ENCODE measurements at regions not wholly inside any gene's neighbourhood (a gene's known extent, or its start where the extent isn't known, plus 50 kb on each side); places are given as distances from the start of the nearest gene placed in this dataset.

- Histone ChIP-seq H2AFZ (ENCODE audit: low read length) (no peak overlapping the region), H3K4me2 (ENCODE audit: low read depth, low read length) (no peak overlapping the region), H3F3A (ENCODE audit: insufficient read depth, low read length) (no peaks in the 10 kb centered on the region), H3K79me2 (ENCODE audit: low read length) (no peaks in the 10 kb centered on the region), H3K9ac (ENCODE audit: low read length) (no peak overlapping the region), H3K4me1 (ENCODE audit: low read length) (no peaks in the 10 kb centered on the region), H3K27me3 (replicated peaks; ENCODE audit: insufficient read depth, low read length) (no peaks in the 10 kb centered on the region), H3K9me3 (replicated peaks; ENCODE audit: insufficient read depth, low read length) (no peaks in the 10 kb centered on the region), H3K27ac (ENCODE audit: low read length) (no peak overlapping the region), H3K9me2 (replicated peaks; ENCODE audit: insufficient read depth, low read length) (no peaks in the 10 kb centered on the region), H3K36me3 (replicated peaks; ENCODE audit: insufficient read depth, low read length) (no peaks in the 10 kb centered on the region), H3K4me3 (ENCODE audit: low read length) (no peak overlapping the region), H4K20me1 (ENCODE audit: insufficient read depth, low read length) (no peaks in the 10 kb centered on the region)
- TF ChIP-seq CTCF (IDR thresholded peaks at IDR 0.05; ENCODE audit: low read length) (no peak), EZH2 (optimal IDR thresholded peaks at IDR 0.05; ENCODE audit: low read depth, low read length) (no peak), EZH2phosphoT487 (IDR thresholded peaks at IDR 0.05; ENCODE audit: low read length) (no peak)
- no peak for DNase-seq
Observed at GRCh38 chr7:152564656-152565250, 111.2 kb downstream of the XRCC2 start.

- H3K4me3 ChIP-seq (ENCODE audit: low read length), result no peak overlapping the region
- TF ChIP-seq EZH2 (optimal IDR thresholded peaks at IDR 0.05; ENCODE audit: low read depth, low read length), result no peak
- no peak for TF ChIP-seq EZH2phosphoT487 (IDR thresholded peaks at IDR 0.05; ENCODE audit: low read length)
- no peak for TF ChIP-seq CTCF (IDR thresholded peaks at IDR 0.05; ENCODE audit: low read length)
- no peak for DNase-seq
- no peaks in the 10 kb centered on the region for H4K20me1 ChIP-seq (ENCODE audit: insufficient read depth, low read length)
- no peaks in the 10 kb centered on the region for H3K4me1 ChIP-seq (ENCODE audit: low read length)
- no peaks in the 10 kb centered on the region for H3F3A ChIP-seq (ENCODE audit: insufficient read depth, low read length)
- no peaks in the 10 kb centered on the region for H3K9me2 ChIP-seq (replicated peaks; ENCODE audit: insufficient read depth, low read length)
- H3K27ac ChIP-seq (ENCODE audit: low read length), result no peak overlapping the region
- H3K79me2 ChIP-seq (ENCODE audit: low read length), result no peaks in the 10 kb centered on the region
- no peak overlapping the region for H3K4me2 ChIP-seq (ENCODE audit: low read depth, low read length)
- H3K36me3 ChIP-seq (replicated peaks; ENCODE audit: insufficient read depth, low read length), result no peaks in the 10 kb centered on the region
- H3K9ac ChIP-seq (ENCODE audit: low read length), result no peak overlapping the region
- H3K27me3 ChIP-seq (replicated peaks; ENCODE audit: insufficient read depth, low read length), result no peaks in the 10 kb centered on the region
- no peak overlapping the region for H2AFZ ChIP-seq (ENCODE audit: low read length)
- H3K9me3 ChIP-seq (replicated peaks; ENCODE audit: insufficient read depth, low read length), result no peaks in the 10 kb centered on the region
Observed at GRCh38 chr7:152556013-152556755, 119.8 kb downstream of the XRCC2 start.

GRCh38 chr7:152553671-152554317, 118.0 kb upstream of the KMT2C start:
- Histone ChIP-seq H4K20me1 (ENCODE audit: insufficient read depth, low read length) (no peaks in the 10 kb centered on the region), H3K9ac (ENCODE audit: low read length) (no peak overlapping the region), H3F3A (ENCODE audit: insufficient read depth, low read length) (no peaks in the 10 kb centered on the region), H3K9me2 (replicated peaks; ENCODE audit: insufficient read depth, low read length) (no peaks in the 10 kb centered on the region), H3K4me1 (ENCODE audit: low read length) (no peaks in the 10 kb centered on the region), H3K9me3 (replicated peaks; ENCODE audit: insufficient read depth, low read length) (no peaks in the 10 kb centered on the region), H3K4me2 (ENCODE audit: low read depth, low read length) (no peak overlapping the region), H3K27me3 (replicated peaks; ENCODE audit: insufficient read depth, low read length) (no peaks in the 10 kb centered on the region), H3K27ac (ENCODE audit: low read length) (no peak overlapping the region), H3K36me3 (replicated peaks; ENCODE audit: insufficient read depth, low read length) (no peaks in the 10 kb centered on the region), H3K79me2 (ENCODE audit: low read length) (no peaks in the 10 kb centered on the region), H2AFZ (ENCODE audit: low read length) (no peak overlapping the region), H3K4me3 (ENCODE audit: low read length) (no peak overlapping the region)
- DNase-seq, result no peak
- TF ChIP-seq EZH2 (optimal IDR thresholded peaks at IDR 0.05; ENCODE audit: low read depth, low read length) (no peak), CTCF (IDR thresholded peaks at IDR 0.05; ENCODE audit: low read length) (no peak)

Measured in MM.1S (cell line).